SU-DHL-6 (cell line): ENCODE measurements at regions not wholly inside any gene's neighbourhood (a gene's known extent, or its start where the extent isn't known, plus 50 kb on each side); places are given as distances from the start of the nearest gene placed in this dataset.

Experiments used
- H2AFZ ChIP-seq: fragments of 200-600 bp; sonication (generic); 2 replicates; pipeline ENCODE4 v1.6.1; 2014; ENCODE audit warnings: low read depth, mild to moderate bottlenecking, moderate library complexity, mixed read lengths, antibody characterized with exemption, low read length; ENCODE audit not compliant: severe bottlenecking
- H3F3A ChIP-seq: fragments of 200-600 bp; shearing (Covaris generic); 2 replicates; pipeline ENCODE4 v1.6.0; 2016; ENCODE audit warnings: antibody characterized with exemption, mild to moderate bottlenecking; ENCODE audit not compliant: insufficient read depth
- H3K27ac ChIP-seq: fragments of 200-600 bp; sonication (generic); 2 replicates; pipeline ENCODE4 v1.5.1; 2016; ENCODE audit warnings: low read depth, mild to moderate bottlenecking, low read length, moderate library complexity, mixed read lengths
- H3K27me3 ChIP-seq: fragments of 200-600 bp; sonication (generic), shearing (Covaris generic); 2 replicates; pipeline ENCODE4 v1.6.0; 2014; ENCODE audit warnings: mild to moderate bottlenecking, low read length
- H3K36me3 ChIP-seq: fragments of 200-600 bp; sonication (generic); 2 replicates; pipeline ENCODE4 v1.6.1; 2014; ENCODE audit warnings: mild to moderate bottlenecking, low read length, mixed read lengths
- H3K4me2 ChIP-seq: fragments of 300-600, 200-600 bp; shearing (Covaris generic), sonication (generic); 2 replicates; pipeline ENCODE4 v1.6.0; 2014; ENCODE audit warnings: low read length, low read depth, mild to moderate bottlenecking; ENCODE audit not compliant: poor library complexity, severe bottlenecking
- H3K4me3 ChIP-seq: fragments of 200-600 bp; sonication (generic); 2 replicates; pipeline ENCODE4 v1.5.1; 2014; ENCODE audit warnings: antibody characterized with exemption, low read length, mild to moderate bottlenecking, mixed read lengths; ENCODE audit not compliant: insufficient read depth, poor library complexity, severe bottlenecking
- H3K79me2 ChIP-seq: fragments of 200-600 bp; sonication (generic); 2 replicates; pipeline ENCODE4 v1.6.1; 2014; ENCODE audit warnings: mild to moderate bottlenecking, low read length, moderate library complexity; ENCODE audit not compliant: insufficient read depth
- H3K9ac ChIP-seq: fragments of 200-600 bp; sonication (generic); 2 replicates; pipeline ENCODE4 v1.7.0; 2014; ENCODE audit warnings: mild to moderate bottlenecking, low read length
- H3K9me2 ChIP-seq: fragments of 200-600 bp; sonication (generic); replicated peaks from 2 replicates; pipeline ENCODE4 v1.6.1; 2014; ENCODE audit warnings: low read length; ENCODE audit not compliant: insufficient read depth
- H3K9me3 ChIP-seq: fragments of 200-600 bp; sonication (generic); 2 replicates; pipeline ENCODE4 v1.6.1; 2014; ENCODE audit warnings: low read length, mixed read lengths; ENCODE audit not compliant: insufficient read depth
- H4K20me1 ChIP-seq: fragments of 200-600 bp; sonication (generic); 2 replicates; pipeline ENCODE4 v1.6.1; 2014; ENCODE audit warnings: low read depth, mild to moderate bottlenecking, antibody characterized with exemption, low read length, moderate library complexity, mixed read lengths
- EZH2phosphoT487 ChIP-seq: fragments of 200-600 bp; sonication (generic), shearing (Covaris generic); conservative IDR thresholded peaks from 2 replicates; pipeline ENCODE4 v1.6.1; 2018; ENCODE audit warnings: mild to moderate bottlenecking, antibody characterized with exemption, low read length, moderate library complexity, mixed read lengths
- TF ChIP-seq, protein P1 (sequence below): fragments of 200-600 bp; sonication (generic); IDR thresholded peaks from one replicate; pipeline ENCODE4 v1.5.1; 2017; ENCODE audit warnings: antibody characterized with exemption, mild to moderate bottlenecking, low read length, moderate library complexity; ENCODE audit not compliant: insufficient read depth, poor library complexity, severe bottlenecking

DNA sequence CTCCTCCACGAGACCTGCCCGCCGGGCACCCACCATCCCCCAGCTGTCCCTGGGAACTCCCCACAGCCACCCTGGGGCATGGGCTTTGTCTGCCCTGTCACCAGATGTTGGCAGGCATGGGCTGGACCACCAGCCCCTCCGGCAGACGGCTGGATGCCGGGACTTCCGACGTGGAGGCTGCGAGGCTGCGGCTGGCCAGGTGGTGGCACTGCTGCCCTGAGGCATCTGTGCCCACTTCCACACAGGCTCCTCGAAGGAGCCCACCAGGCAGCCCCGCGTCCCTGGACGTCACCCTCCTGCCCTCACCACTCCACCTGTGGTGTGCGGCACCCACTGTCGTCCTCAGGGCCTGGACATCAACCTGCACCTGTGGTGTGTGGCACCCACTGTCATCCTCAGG, 319.9 kb upstream of the SALL3 start:
- no peaks in the 10 kb centered on the region for H3K36me3 ChIP-seq
- H3K9ac ChIP-seq: no peak overlapping the region
- no peak overlapping the region for H2AFZ ChIP-seq
- no peak for TF ChIP-seq EZH2phosphoT487
- TF ChIP-seq, protein P1, sequence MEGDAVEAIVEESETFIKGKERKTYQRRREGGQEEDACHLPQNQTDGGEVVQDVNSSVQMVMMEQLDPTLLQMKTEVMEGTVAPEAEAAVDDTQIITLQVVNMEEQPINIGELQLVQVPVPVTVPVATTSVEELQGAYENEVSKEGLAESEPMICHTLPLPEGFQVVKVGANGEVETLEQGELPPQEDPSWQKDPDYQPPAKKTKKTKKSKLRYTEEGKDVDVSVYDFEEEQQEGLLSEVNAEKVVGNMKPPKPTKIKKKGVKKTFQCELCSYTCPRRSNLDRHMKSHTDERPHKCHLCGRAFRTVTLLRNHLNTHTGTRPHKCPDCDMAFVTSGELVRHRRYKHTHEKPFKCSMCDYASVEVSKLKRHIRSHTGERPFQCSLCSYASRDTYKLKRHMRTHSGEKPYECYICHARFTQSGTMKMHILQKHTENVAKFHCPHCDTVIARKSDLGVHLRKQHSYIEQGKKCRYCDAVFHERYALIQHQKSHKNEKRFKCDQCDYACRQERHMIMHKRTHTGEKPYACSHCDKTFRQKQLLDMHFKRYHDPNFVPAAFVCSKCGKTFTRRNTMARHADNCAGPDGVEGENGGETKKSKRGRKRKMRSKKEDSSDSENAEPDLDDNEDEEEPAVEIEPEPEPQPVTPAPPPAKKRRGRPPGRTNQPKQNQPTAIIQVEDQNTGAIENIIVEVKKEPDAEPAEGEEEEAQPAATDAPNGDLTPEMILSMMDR: peak; percentile 38
- H3K9me3 ChIP-seq: no peaks in the 10 kb centered on the region
- no peaks in the 10 kb centered on the region for H4K20me1 ChIP-seq
- H3F3A ChIP-seq: no peaks in the 10 kb centered on the region
- H3K9me2 ChIP-seq: no peaks in the 10 kb centered on the region
- no peaks in the 10 kb centered on the region for H3K79me2 ChIP-seq
- no peak overlapping the region for H3K4me3 ChIP-seq
- H3K27me3 ChIP-seq: no peaks in the 10 kb centered on the region
- no peak overlapping the region for H3K4me2 ChIP-seq
- H3K27ac ChIP-seq: no peak overlapping the region

DNA sequence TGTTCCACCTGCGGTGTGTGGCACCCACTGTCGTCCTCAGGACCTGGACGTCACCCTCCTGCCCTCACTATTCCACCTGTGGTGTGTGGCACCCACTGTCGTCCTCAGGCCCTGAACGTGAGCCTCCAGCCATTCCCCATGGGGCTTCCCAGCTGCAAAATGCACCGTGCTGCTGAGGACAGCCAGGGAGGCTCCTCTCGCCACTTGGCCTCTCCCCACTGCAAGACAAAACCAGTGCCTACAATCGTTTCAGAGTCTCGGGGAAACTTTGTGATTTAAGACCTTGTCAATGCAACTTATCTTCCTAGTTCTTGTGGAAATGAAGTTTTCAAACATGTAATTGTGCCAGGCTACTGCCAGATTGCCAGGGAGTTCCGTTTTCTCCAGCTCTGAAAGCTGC, 319.3 kb upstream of the SALL3 start:
- no peak overlapping the region for H2AFZ ChIP-seq
- no peak overlapping the region for H3K4me3 ChIP-seq
- no peaks in the 10 kb centered on the region for H3F3A ChIP-seq
- H3K36me3 ChIP-seq: no peaks in the 10 kb centered on the region
- H3K9me2 ChIP-seq: no peaks in the 10 kb centered on the region
- no peak overlapping the region for H3K27ac ChIP-seq
- TF ChIP-seq EZH2phosphoT487: no peak
- TF ChIP-seq, protein P1: no peak
- no peaks in the 10 kb centered on the region for H3K9me3 ChIP-seq
- no peaks in the 10 kb centered on the region for H4K20me1 ChIP-seq
- no peak overlapping the region for H3K9ac ChIP-seq
- no peaks in the 10 kb centered on the region for H3K27me3 ChIP-seq
- no peak overlapping the region for H3K4me2 ChIP-seq
- H3K79me2 ChIP-seq: no peaks in the 10 kb centered on the region

DNA sequence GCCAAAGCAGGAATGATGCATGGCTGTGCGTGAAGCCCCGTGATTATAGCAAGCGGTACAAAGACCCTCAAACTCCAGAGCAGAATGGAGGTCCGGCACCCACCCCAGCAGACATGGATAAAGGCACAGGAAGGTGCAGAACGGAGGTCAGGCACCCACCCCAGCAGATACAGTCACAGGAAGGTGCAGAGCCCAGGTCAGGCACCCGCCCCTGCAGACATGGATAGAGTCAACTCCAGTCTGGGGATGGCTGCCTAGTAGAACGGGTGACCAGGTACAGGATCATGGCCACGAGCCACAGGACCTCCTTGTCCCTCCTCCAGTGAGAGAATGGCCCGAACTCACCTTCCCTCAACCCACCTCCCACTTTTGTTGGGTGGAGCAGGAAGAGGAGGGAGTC, 318.3 kb upstream of the SALL3 start:
- Histone ChIP-seq H3K79me2 (no peaks in the 10 kb centered on the region), H3K36me3 (no peaks in the 10 kb centered on the region), H3K27me3 (no peaks in the 10 kb centered on the region), H3K4me2 (no peak overlapping the region), H3K9me3 (no peaks in the 10 kb centered on the region), H3K4me3 (no peak overlapping the region), H3K9ac (no peak overlapping the region), H4K20me1 (no peaks in the 10 kb centered on the region), H3K27ac (no peak overlapping the region), H2AFZ (no peak overlapping the region), H3K9me2 (no peaks in the 10 kb centered on the region), H3F3A (no peaks in the 10 kb centered on the region)
- TF ChIP-seq EZH2phosphoT487: no peak
- TF ChIP-seq, protein P1: no peak

DNA sequence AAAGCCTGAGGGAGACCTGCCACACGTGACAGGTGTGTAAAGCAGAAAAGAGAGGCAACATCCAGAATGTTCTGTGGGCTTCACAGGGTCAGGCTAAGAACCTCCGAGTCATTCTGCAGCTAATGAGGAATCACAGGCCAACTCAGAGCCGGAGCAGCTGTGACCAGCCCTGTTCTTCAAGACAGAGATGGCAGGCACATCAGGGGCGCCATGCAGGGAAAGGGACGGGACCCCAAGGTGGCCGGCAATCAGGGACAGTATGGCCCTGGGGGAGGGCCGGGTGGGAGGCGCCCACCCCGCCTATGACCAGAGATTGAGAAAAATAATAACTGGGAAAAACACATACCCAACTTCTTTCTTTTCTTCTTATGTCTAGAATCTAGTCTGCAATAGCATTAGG, 316.7 kb upstream of the SALL3 start:
- Histone ChIP-seq H3F3A (no peaks in the 10 kb centered on the region), H3K27ac (no peak overlapping the region), H3K9me2 (no peaks in the 10 kb centered on the region), H4K20me1 (no peaks in the 10 kb centered on the region), H2AFZ (no peak overlapping the region), H3K9me3 (no peaks in the 10 kb centered on the region), H3K27me3 (no peaks in the 10 kb centered on the region), H3K4me3 (no peak overlapping the region), H3K79me2 (no peaks in the 10 kb centered on the region), H3K36me3 (no peaks in the 10 kb centered on the region), H3K4me2 (no peak overlapping the region), H3K9ac (no peak overlapping the region)
- TF ChIP-seq EZH2phosphoT487: no peak
- TF ChIP-seq, protein P1: no peak
